K562 (cell line): ENCODE measurements at regions not wholly inside any gene's neighbourhood (a gene's known extent, or its start where the extent isn't known, plus 50 kb on each side); places are given as distances from the start of the nearest gene placed in this dataset.

ENCODE experiments used
- ATAC-seq: fragments of 200-7000 bp; cut with Tn5 transposase; 3 replicates; pipeline ENCODE4 v1.9.1; 2020; ENCODE audit warnings: moderate library complexity
- BruUV-seq: library from RNA; stranded (reverse); fragments of 400-500 nt; replicated peaks from 2 replicates; lab custom pipeline; 2021; lab: Mats Ljungman, UMichigan
- CTCF ChIA-PET: fragments of 300-600 bp; formaldehyde crosslinking; extraction: SDS; loops from one replicate; lab custom pipeline; 2021; ENCODE audit warnings: low intra/inter-chr PET ratio; lab: Yijun Ruan, JAX
- POLR2A ChIA-PET: fragments of 300-600, 350-650 bp; sonication (Branson Sonifier 250); formaldehyde crosslinking; extraction: SDS; loops from one replicate; lab custom pipeline; 2021; ENCODE audit warnings: antibody characterized with exemption, inconsistent platforms; lab: Yijun Ruan, JAX
- DNase-seq, 4 experiments: peaks; one replicate each; pipeline versions ENCODE4 v3.0.0 to v3.0.0-alpha.2; 2011 to 2018; ENCODE audit warnings: low spot score in 3 of 4, mixed read lengths in 3 of 4; ENCODE audit errors: extremely low read depth in 1 of 4
- FAIRE-seq: peaks from 2 replicates; lab custom pipeline; 2011; peaks lifted over from hg19 to GRCh38; lab: Jason Lieb, UNC
- H2AFZ ChIP-seq: 2 replicates; pipeline ENCODE4 v1.6.0; 2011; ENCODE audit warnings: low read depth, low read length, control low read depth, inconsistent platforms
- H3K27ac ChIP-seq: fragments of 200-600 bp; 3 replicates; pipeline ENCODE4 v1.8.0; 2011; ENCODE audit warnings: low read depth, mild to moderate bottlenecking, control low read depth, inconsistent platforms, low read length, moderate library complexity, mixed read lengths; ENCODE audit errors: extremely low read depth
- H3K27me3 ChIP-seq, 2 experiments: fragments of 300-600 bp in 1 of 2; 2 replicates in 1 of 2; 3 replicates in 1 of 2; pipeline versions ENCODE4 v1.6.0 to v1.8.0; 2011; ENCODE audit warnings: inconsistent platforms in 2 of 2, low read length in 2 of 2, mild to moderate bottlenecking in 1 of 2, mixed read lengths in 1 of 2, moderate library complexity in 1 of 2; ENCODE audit not compliant: control insufficient read depth in 2 of 2, insufficient read depth in 2 of 2
- H3K36me3 ChIP-seq: fragments of 300-600 bp; 3 replicates; pipeline ENCODE4 v1.8.0; 2011; ENCODE audit warnings: mild to moderate bottlenecking, low read length, inconsistent platforms; ENCODE audit not compliant: control insufficient read depth, insufficient read depth
- H3K4me1 ChIP-seq, 2 experiments: fragments of 200-600 bp in 1 of 2; replicated peaks in 1 of 2; 2 replicates in 1 of 2; 3 replicates in 1 of 2; pipeline versions ENCODE4 v1.5.1 to v1.8.0; 2011; ENCODE audit warnings: inconsistent platforms in 2 of 2, low read length in 2 of 2, mild to moderate bottlenecking in 1 of 2, mixed read lengths in 1 of 2, moderate library complexity in 1 of 2; ENCODE audit not compliant: control insufficient read depth in 2 of 2, insufficient read depth in 2 of 2
- H3K4me2 ChIP-seq: 2 replicates; pipeline ENCODE4 v1.6.1; 2011; ENCODE audit warnings: low read length, control low read depth, inconsistent platforms, mixed read lengths; ENCODE audit not compliant: insufficient read depth
- H3K4me3 ChIP-seq: fragments of 200-600 bp; sonication (generic), shearing (Covaris generic); 2 replicates; pipeline ENCODE4 v1.5.1; 2016; ENCODE audit warnings: control low read depth, inconsistent platforms
- H3K79me2 ChIP-seq: fragments of 200-600 bp; 3 replicates; pipeline ENCODE4 v1.8.0; 2011; ENCODE audit warnings: low read length, inconsistent platforms; ENCODE audit not compliant: control insufficient read depth, insufficient read depth
- H3K9ac ChIP-seq, 2 experiments: 2 replicates each; pipeline versions ENCODE4 v1.6.0 to v1.6.1; 2011; ENCODE audit warnings: low read depth in 2 of 2, low read length in 2 of 2, control low read depth in 1 of 2, inconsistent platforms in 1 of 2, mild to moderate bottlenecking in 1 of 2, mixed read lengths in 1 of 2; ENCODE audit not compliant: insufficient read depth in 1 of 2
- H3K9me1 ChIP-seq: one replicate; pipeline ENCODE4 v1.6.0; 2011; ENCODE audit warnings: inconsistent platforms, mild to moderate bottlenecking, low read length, moderate library complexity; ENCODE audit not compliant: control insufficient read depth, insufficient read depth
- H3K9me3 ChIP-seq: replicated peaks from 2 replicates; pipeline ENCODE4 v1.5.1; 2011; ENCODE audit warnings: low read depth, low read length, inconsistent platforms; ENCODE audit not compliant: control insufficient read depth, insufficient read depth
- H4K20me1 ChIP-seq: replicated peaks from 2 replicates; pipeline ENCODE4 v1.6.1; 2011; ENCODE audit warnings: low read length, inconsistent platforms, mixed read lengths; ENCODE audit not compliant: control insufficient read depth, insufficient read depth
- CBFA2T3 ChIP-seq: fragments of 450-650 bp; IDR thresholded peaks from 2 replicates; pipeline ENCODE4 v1.6.1; 2017
- HDAC2 ChIP-seq: fragments of 450-650 bp; IDR thresholded peaks from 2 replicates; pipeline ENCODE4 v1.6.1; 2016; ENCODE audit warnings: mild to moderate bottlenecking
- MCM7 ChIP-seq, 2 experiments: fragments of 450-650 bp; IDR thresholded peaks; 2 replicates each; pipeline ENCODE4 v1.6.1; 2016 to 2018
- MTA2 ChIP-seq: fragments of 450-650 bp; IDR thresholded peaks from 2 replicates; pipeline ENCODE4 v1.6.1; 2016; ENCODE audit warnings: low read depth
- SMARCE1 ChIP-seq: fragments of 450-650 bp; IDR thresholded peaks from 2 replicates; pipeline ENCODE4 v1.7.1; 2016; ENCODE audit warnings: mild to moderate bottlenecking
- ZBTB40 ChIP-seq, 2 experiments: fragments of 450-650 bp in 1 of 2; sonication (generic) in 1 of 2; formaldehyde crosslinking in 1 of 2; IDR thresholded peaks; 2 replicates each; pipeline versions ENCODE4 v1.7.1 to v1.9.0; 2016 to 2022; ENCODE audit warnings: inconsistent platforms in 1 of 2, mild to moderate bottlenecking in 1 of 2, missing genetic modification reagents in 1 of 2
- ZNF592 ChIP-seq: fragments of 450-650 bp; IDR thresholded peaks from 2 replicates; pipeline ENCODE4 v1.6.1; 2017; ENCODE audit warnings: antibody characterized with exemption, mild to moderate bottlenecking
- WGBS: fragments of 100-300 bp; shearing (Covaris generic); methylation state at CpG from one replicate; pipeline ENCODE4 v1.1.6; 2016; ENCODE audit warnings: low coverage, mixed read lengths; ENCODE audit not compliant: insufficient coverage; ENCODE audit errors: missing lambda C conversion rate; 5-methylcytosine and 5-hydroxymethylcytosine counted together
- in situ Hi-C: fragments of 300-500 bp; cut with MboI; formaldehyde crosslinking; loops from 4 replicates; pipeline ENCODE4 v1.15.0; 2018; ENCODE audit warnings: inconsistent platforms, mixed read lengths
- intact Hi-C: fragments of 100-400 bp; cut with micrococcal nuclease; formaldehyde crosslinking; loops from 2 replicates; pipeline ENCODE4 v1.14.2; 2022
- TF ChIP-seq, protein P1 (sequence below): fragments of 450-650 bp; IDR thresholded peaks from 2 replicates; pipeline ENCODE4 v1.6.1; 2016; ENCODE audit warnings: antibody characterized with exemption

GRCh38 chr14:100669468-100669867 lies 57.2 kb upstream of the DLK1 start:
- no peaks in the 10 kb centered on the region for H3K9me1 ChIP-seq
- in situ Hi-C loops (loop anchor here (5.0 to 10.0 kb wide), 2 partner anchors 63 to 175 kb away; no protein-coding TSS in a partner anchor), intact Hi-C loops (loop anchor here (5.0 kb wide), 1 partner anchor 233 kb away; the partner anchor contains the start of gene RTL1)
- H3K9me3 ChIP-seq, result no peaks in the 10 kb centered on the region
- H3K4me1 ChIP-seq, result peaks cover 34 to 49% of the 10 kb centered on the region in 2 experiments
- H3K79me2 ChIP-seq, result no peaks in the 10 kb centered on the region
- H3K4me3 ChIP-seq, result no peak overlapping the region
- peak overlapping the region; percentile 39 to 82; a peak in 3 of 4 replicates for H3K9ac ChIP-seq
- no TSS peak for BruUV-seq
- H4K20me1 ChIP-seq, result no peaks in the 10 kb centered on the region
- DNase-seq, result peak; percentile 45 to 73 (median 66)
- POLR2A ChIA-PET, result interaction anchor here (1.0 kb wide), 2 partner anchors 11 to 18 kb away, joined by 3 to 5 read pairs; no protein-coding TSS in a partner anchor
- peak overlapping the region; percentile 84 for H2AFZ ChIP-seq
- peak overlapping the region; percentile 75 for H3K27ac ChIP-seq
- peak overlapping the region; percentile 72 for H3K4me2 ChIP-seq
- H3K27me3 ChIP-seq, result no peaks in the 10 kb centered on the region
- peak; percentile 97 for FAIRE-seq
- CTCF ChIA-PET, result no interaction called here
- ATAC-seq, result peak; percentile 83
- no peaks in the 10 kb centered on the region for H3K36me3 ChIP-seq
- 8% methylated on average over 13 of the region's 13 CpGs for WGBS
- TF ChIP-seq CBFA2T3, result peak; percentile 69
- 0 out of 2 replicates have a peak, but pooled peaks have one; percentile 32 for TF ChIP-seq HDAC2
- TF ChIP-seq MCM7 (IDR thresholded peaks at IDR 0.05), result no peak
- TF ChIP-seq ZBTB40 (IDR thresholded peaks at IDR 0.05), result no peak
- TF ChIP-seq ZBTB40 (CRISPR knock-in tag; IDR thresholded peaks at IDR 0.05), result no peak
- TF ChIP-seq ZNF592, result peak; percentile 25; the same call in 1 of the 2 replicates
- TF ChIP-seq, protein P1, sequence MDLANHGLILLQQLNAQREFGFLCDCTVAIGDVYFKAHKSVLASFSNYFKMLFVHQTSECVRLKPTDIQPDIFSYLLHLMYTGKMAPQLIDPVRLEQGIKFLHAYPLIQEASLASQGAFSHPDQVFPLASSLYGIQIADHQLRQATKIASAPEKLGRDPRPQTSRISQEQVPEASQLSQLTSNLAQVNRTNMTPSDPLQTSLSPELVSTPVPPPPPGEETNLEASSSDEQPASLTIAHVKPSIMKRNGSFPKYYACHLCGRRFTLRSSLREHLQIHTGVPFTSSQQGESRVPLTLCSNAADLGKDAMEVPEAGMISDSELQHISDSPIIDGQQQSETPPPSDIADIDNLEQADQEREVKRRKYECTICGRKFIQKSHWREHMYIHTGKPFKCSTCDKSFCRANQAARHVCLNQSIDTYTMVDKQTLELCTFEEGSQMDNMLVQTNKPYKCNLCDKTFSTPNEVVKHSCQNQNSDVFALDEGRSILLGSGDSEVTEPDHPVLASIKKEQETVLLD, result peak; percentile 54; the same call in 1 of the 2 replicates
- no peak for TF ChIP-seq MTA2
- TF ChIP-seq SMARCE1, result 0 out of 2 replicates have a peak, but pooled peaks have one; percentile 26
